ENCODE measurements at regions not wholly inside any gene's neighbourhood (a gene's known extent, or its start where the extent isn't known, plus 50 kb on each side); places are given as distances from the start of the nearest gene placed in this dataset.
"Not testable (repeated sequence)": the region's sequence is repeated elsewhere in the genome, so short reads cannot be mapped to it uniquely, and the experiment has no call there.

DNA sequence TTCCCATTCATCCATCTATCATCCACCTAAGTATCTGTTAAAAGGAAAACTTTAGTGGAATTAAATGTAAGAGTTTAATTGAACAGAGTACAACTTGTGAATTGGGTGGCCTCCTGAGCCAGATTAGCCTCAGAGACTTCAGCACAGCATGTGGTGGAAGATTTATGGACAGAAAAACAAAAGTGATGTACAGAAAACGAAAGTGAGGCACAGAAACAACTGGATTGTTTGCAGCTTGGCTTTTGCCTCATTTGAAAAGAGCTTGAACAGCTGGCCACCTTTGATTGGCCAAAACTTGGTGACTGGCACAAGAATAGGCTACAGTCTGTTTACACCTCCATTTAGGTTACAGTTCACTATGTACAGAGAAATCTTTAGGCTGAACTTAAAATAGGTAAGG is 1463.4 kb upstream of the CELF2 start:
- no peak for DNase-seq (ENCODE audit: low read depth in 2 of 3, low spot score in 1 of 3)

DNA sequence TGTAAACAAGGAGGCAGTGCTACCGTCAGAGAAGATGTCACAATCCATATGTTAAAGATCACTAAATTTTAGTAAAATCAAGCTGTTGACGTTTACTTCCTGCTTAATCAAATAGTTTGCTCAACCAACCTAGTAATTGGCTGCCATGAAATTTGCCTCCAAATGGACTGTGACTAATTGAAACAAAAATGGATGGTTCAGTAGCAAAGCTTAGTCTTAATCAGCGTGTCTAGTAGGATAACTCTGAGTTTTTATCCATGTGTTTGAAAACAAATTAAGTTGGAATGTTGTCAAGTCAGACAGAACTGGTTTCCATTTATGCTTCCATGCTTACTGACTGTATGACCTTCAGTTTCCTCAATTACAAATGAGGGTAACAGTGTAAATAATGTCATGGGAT is 1456.7 kb upstream of the CELF2 start:
- no peak for DNase-seq (ENCODE audit: low read depth in 2 of 3, low spot score in 1 of 3)

DNA sequence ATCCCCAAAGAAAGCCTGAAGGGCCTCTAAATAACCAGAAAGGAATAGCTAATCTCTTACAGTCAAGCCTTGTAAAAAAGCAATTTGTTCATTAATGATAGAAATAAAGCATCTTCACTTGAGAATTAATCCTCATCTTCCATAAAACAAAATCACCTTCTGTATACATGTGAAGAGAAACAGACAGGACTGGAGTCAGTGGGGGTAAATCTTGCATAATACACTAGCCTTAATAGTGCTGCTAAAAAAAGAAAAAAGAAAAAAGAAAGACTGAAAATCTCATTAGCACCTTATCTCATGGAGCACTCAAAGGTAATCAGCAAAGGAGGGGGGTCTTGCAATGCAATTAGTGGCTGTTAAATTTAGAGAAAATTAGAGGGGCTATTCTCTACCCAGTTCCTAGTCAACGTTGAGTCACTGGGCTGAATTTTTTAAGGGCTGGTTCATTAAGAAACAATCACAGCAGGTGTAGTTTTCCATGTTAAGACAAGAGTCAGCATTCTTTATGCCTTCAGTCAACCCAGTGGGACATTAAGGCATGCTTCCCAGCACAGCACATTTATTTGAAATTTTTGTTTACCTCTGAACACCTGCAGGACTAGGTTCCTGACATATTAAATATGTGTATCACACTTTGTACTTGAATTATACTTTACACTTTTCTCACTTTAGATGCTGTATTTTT is 1455.7 kb upstream of the CELF2 start:
- no peak for DNase-seq (ENCODE audit: low read depth in 2 of 3, low spot score in 1 of 3)

DNA sequence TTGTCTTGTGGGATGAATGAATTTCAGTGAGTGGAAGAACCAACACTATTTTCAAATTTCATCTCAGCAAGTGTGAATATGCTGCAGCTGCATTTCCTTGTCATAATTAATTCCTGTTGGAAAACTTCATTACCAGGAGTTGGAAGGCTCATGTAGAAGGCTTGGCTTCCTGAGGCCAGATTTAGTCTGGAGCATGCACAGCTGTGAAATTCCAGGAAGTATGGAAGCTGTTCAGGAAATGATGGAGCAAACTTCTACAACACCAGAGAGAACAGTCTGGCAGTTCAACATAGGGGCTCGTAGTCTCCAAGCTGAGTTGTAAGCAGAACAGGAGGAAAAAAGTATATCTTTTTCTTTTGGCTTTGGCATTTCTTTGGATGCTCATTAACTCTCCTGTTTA is 1439.9 kb upstream of the CELF2 start:
- no peak for DNase-seq (ENCODE audit: low read depth in 2 of 3, low spot score in 1 of 3)

DNA sequence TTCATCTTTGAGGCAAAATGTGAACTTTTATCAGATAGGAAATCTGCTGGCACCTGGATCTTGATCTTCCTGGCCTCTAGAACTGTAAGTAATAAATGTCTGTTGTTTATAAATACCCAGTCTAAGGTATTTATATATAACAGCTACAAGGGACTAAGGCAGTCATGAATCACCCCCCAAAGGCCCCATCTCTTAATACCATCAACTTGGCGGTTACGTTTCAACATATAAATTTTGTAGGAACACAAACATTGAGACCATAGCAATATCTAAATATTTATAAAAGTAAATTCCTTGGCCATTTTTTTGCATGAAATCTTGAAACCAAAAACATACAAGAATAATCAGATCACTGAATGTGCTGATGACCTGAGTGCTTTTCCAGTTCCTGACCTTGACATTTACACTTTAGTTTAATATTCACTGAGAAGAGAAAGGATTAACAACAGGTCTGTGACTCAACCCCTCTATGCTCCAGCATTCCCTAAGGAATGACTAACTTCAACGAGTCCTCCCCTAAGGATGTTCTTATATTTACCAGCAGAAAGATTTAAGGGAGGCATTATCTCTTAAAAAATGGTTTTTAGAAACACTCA is 1438.5 kb upstream of the CELF2 start:
- DNase-seq (ENCODE audit: low read depth in 2 of 3, low spot score in 1 of 3) = no peak

DNA sequence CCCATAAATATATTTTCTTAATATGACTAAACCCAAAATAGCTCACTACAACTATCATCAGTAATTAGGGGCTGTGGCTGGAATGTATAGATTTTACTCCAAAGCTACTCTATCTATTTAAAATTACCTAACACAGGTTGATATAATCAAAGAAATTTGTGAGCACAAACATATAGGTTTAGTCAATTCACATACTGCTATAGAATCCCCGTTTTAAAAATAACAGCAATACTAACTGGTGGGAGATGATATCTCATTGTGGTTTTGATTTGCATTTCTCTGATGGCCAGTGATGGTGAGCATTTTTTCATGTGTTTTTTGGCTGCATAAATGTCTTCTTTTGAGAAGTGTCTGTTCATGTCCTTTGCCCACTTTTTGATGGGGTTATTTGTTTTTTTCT is 1434.9 kb upstream of the CELF2 start:
- DNase-seq (ENCODE audit: low read depth in 2 of 3, low spot score in 1 of 3) = not testable (repeated sequence)

DNA sequence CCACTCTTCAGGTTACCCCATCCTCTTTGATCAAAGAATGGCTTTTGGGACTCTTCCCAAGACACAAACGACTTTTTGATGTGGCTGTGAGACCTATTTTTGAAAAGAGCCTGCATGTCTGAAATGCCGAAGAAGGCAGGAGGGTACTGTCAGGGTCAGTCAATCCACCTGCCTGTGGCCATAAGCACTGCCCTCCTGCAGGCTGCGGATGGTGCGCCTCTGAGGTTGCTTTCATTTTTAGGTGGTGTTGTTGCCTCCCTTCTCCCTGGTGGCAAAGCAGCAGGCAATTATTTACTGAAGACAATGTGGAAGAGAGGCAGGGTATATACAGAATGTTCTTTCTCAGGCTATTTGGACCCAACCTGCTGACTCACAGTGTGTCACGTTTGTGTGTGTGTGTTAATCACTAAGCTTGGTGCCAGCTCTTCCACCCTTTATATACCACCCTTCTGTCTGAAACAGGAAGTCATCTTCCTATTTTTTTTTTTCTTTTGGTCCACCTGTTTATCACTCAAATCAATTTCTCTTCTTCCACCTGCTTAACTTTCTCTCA is 1421.2 kb upstream of the CELF2 start:
- no peak for DNase-seq (ENCODE audit: low read depth in 2 of 3, low spot score in 1 of 3)

DNA sequence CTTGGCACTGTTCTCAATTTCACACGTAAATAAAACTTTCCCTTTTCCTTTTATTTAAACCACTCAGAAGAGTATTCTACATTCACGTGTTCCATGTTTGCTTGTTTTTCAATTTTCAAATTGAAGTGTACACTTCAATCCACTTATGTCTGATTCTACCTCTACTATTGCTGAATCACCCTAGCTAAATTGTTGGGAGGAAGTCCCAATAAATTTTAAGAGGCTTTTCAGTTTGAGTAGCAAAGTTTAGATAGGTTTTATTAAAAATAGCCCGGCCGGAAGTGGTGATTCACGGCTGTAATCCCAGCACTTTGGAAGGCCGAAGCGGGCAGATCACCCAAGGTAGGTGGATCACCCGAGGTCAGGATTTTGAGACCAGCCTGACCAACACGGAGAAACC is 1414.7 kb upstream of the CELF2 start:
- DNase-seq (ENCODE audit: low read depth in 2 of 3, low spot score in 1 of 3) = no peak

DNA sequence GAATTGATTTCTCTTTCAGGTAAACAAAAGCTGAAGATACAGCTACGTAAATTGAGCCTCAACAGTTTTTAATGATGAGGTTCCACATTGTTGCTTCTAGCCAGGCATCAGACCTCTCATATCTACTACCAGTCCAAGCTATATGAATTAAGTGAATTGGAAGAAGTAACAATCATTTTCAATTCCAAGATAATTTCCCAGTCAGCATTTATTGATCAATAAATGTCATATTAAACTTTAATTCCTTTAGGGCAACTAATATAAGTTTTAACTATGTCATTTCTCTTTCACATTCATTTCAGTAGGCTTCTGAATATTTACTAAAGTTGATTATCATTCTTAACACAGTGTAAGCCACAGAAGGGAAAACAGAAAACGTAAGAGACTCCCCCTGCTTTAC is 1413.7 kb upstream of the CELF2 start:
- DNase-seq (ENCODE audit: low read depth in 2 of 3, low spot score in 1 of 3) = no peak

DNA sequence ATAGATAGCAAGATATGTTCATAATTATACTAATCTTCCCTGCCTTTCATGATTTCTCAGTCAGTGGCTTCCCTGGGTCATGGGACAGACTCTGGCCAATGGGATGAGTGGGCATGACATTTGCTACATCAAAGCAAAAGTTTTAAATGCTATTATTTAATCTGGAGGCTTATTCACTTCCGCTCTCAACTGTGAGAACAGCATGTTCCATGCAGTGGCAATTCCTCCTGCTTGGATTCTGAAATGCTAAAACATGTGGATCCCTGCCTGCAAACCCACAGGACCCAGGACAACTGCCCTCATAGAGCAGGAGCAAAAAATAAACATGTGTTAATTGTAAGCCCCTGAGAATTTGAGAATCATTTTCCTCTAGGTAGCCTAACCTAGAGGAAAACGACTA is 1412.4 kb upstream of the CELF2 start:
- DNase-seq (ENCODE audit: low read depth in 2 of 3, low spot score in 1 of 3) = no peak

DNA sequence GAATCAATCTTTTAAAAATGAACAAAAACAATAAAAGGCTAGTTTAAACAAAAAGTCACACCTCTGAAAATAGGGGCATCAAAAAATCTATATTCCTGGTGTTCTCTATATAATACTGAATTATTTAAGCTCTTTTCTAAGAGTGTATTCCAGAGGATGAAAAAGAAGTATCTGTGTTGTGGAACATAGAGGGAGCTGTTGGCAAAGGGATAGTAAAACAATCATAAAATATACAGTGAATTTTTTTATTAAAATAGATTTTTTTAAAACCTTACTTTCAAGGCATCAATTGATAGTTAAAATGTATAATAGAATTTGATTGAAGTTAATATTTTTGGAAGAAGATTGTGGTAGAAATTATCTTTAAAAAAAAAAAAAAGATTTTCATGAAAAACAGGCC is 1409.1 kb upstream of the CELF2 start:
- no peak for DNase-seq (ENCODE audit: low read depth in 2 of 3, low spot score in 1 of 3)

DNA sequence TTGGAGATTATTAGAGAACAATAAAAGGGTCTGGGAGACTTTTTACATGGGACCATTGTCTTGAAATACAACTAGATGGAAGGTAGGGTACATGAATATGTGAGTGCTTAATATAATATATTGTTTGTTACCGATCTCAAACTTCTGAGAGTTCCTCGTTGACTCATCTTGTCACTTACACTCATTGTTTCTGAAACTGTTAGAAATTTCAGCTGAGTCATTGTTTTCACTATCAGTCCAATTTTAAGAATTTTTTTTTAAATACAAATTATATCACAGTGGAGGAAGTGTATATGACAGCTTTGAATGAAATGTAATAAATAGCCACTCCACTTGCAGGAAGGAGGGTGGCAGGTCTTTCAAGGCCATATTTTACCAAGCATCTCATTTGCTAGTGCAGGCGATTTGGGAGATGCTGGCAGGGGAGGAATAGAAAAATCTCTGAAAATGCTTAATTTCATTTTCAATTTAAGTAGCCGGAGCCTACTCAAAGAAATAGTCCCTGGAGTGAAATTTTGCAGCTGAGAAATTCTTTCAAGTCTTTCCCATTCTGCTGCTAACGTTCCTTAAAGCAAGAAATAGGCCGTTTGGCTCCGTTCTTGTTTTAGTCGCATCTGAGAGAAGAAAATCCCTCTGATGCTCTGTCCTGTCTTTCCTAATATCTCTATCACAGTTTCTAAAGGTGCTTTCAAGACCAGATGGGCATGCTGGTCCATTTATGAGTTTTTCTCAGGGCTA is 1404.2 kb upstream of the CELF2 start:
- DNase-seq (ENCODE audit: low read depth in 2 of 3, low spot score in 1 of 3) = no peak

DNA sequence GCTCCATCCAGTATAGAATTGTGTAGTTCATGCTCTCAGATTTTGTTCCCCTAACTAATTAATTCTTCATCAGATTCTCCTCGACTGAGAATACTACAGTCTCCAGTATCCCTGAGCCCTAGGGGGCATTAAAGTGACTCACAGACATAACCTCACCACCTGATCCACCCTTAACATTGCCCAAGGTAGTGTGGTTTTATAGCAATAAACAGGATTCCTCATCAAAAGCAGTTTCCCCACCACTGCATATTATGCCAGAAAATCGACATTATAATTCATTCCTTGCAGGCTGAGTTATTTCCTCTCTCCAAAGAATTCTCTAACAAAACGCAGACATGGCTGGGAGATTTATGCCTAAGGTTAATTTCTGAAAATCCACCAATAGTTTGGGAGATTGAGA is 1402.5 kb upstream of the CELF2 start:
- DNase-seq (ENCODE audit: low read depth in 2 of 3, low spot score in 1 of 3) = no peak

DNA sequence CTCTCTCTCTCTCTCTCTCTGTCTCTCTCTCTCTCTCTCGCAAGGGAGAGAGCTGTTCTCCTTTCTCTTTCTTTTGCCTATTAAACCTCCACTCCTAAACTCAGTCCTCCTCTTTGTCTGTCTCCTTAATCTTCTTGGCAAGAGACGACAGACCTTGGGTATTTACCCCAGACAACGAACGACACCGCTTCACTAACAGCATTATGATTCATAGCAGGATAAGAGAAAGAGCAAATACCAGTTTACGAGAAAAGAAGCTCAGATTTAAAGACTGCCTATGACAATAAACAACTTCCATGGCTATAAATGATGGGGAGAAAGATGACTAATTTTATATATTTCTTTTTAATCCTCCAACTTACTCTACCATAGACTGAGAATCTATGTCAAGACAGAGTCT is 1396.5 kb upstream of the CELF2 start:
- DNase-seq (ENCODE audit: low read depth in 2 of 3, low spot score in 1 of 3) = no peak

DNA sequence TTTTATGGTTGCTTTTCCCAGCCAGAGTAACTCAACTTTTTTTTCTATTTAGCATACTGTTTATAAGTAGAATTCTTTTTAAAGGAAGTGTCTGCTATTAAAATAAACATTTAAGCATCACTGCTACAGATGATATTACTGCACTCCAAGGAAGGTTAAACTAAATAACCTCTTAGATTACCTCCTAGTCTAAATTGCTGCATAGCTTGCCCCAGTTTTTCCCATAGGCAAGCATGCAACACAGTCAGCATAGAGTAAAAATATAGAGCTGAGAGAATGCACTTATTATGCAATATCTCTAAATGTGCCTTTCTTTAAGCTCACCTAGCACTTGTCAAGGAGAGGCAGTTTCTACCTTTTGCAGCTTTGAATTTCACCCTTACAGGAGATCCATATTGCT is 1392.4 kb upstream of the CELF2 start:
- no peak for DNase-seq (ENCODE audit: low read depth in 2 of 3, low spot score in 1 of 3)

DNA sequence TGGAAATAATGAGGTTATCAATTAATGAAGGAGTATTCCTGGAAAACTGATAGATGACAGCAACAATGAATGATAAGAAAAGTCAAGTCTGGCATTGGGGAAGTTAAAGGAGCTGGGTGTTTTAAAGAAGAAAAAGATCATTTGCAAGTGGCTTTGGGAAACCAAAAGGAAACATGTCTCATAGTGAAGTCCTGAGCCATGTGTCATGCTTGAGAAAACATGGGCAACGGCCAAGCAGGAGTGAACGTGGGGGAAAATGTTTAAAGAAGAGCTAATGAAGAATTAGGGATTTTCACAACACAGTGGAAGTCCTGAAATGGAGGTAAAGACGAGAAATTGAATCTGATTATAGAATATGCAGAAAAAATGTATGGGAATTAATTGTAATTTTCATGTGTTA is 1383.2 kb upstream of the CELF2 start:
- no peak for DNase-seq (ENCODE audit: low read depth in 2 of 3, low spot score in 1 of 3)

DNA sequence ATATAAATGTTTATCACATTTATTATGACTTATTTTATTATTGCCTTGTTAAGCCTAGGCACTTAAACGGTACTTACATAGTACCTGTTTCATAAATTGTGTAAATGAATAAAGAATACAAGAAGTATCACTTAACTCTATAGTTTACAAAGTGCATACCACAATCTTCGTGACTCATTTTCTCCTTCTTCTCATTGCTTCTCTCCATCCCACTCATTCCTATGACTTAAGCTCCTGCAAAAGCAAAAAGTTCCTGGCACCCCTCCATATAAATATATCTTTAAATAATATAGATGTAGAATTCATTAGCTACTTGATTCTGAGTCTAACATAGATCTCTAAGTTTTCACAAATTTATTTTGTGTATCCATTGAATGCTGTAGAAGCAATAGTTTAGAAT is 1382.0 kb upstream of the CELF2 start:
- no peak for DNase-seq (ENCODE audit: low read depth in 2 of 3, low spot score in 1 of 3)

DNA sequence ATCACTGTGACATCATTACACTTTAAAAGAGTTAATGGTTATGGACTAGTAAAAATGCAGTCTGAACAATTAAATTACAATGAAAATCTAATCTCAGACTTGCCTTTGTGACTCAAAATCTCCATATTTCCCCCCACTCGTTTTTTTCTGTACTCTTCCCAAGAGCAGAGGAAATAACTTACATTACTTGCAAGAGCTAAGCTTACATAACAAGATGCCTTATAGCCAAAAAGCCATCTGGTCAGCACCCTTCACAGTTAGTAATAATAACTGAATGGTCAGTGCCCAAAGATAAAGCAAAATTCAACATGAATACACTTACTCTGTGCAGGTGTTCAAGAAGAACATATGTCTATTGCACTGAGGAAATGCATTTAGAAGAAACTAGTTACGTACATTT is 1381.5 kb upstream of the CELF2 start:
- DNase-seq (ENCODE audit: low read depth in 2 of 3, low spot score in 1 of 3) = no peak

DNA sequence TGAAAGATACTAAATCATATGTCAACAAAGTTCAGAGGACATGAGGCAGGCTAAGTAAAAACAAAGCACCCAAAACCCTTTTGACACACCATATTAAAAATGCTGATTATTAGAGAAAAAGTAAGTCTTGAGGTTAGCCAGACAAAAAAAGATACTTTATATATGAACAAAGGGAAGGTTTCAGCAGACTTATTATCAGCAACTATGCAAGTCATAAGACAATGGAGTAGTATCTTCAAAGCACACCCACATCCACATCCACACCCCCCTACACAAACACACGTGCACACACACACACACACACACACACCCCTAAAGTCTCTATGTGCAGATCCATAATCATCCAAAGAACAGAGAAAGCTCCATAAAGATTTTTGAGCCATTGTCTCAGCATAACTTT is 1373.9 kb upstream of the CELF2 start:
- DNase-seq (ENCODE audit: low read depth in 2 of 3, low spot score in 1 of 3) = no peak

DNA sequence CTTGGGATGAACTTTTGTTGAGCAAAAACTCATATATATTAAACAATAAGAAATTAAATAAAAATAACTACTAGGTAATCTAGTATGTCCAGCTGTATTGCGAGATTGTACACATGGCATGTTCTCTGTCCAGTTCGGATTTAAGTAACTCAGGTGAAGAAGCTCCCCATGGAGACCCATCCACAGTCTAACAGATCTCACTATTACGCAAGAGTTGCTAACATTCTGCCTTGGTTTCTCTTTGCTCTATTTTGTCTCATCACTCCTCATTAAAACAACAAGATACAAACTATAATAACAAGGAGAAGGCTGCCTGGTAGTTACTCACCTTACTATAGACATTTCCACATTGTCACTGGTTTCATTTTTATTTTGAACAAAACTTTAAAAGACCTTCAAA is 1372.3 kb upstream of the CELF2 start:
- DNase-seq (ENCODE audit: low read depth in 2 of 3, low spot score in 1 of 3) = no peak

DNA sequence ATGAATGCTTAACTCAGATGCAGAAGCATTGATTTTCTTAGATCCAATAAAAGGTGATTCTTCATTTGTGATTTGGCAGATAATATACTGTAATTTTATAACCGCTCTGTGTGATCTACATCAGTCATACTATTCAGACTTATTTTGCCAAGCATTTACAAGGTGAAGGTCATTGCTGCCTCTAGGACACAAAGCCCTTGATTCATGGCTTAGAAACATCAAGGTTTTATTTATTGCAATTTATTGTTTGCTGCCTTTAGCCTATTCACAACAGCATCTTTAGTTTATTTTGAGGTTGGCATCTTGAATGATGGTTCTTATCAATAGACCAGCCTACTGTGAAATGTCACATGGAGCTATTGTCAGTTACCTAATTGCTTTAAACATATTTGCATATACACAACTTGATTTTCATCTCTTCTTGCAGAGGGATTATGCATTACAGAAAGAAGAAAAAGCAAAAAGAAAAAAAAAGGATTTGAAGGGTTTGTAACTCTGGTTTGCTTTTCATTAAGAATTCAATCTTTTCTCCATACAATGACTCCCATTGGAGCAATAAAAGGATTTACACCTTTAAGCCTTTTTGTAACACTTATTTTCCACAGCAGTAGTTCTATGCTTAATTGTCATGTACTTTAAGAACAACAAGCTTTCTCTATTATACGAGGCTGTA is 1371.6 kb upstream of the CELF2 start:
- DNase-seq (ENCODE audit: low read depth in 2 of 3, low spot score in 1 of 3) = no peak

DNA sequence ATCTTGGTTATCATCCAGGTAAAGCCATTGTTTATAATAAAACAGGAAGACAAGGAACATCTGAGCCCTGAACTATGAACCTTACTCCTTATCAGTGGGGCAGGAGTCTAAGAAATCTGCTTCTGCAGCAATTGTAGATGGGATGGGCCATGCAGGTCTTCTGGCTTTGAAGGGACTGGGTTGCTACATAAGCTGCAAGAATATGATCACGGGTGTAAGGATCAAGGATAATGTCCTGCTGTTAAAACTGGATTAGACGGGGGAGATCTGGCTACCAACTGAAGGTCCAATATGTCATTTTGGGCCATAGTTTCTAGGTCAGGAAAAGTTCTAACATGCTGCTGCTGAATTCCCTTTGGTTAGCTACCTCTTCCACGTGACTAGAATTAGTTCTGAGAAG is 1363.4 kb upstream of the CELF2 start:
- DNase-seq (ENCODE audit: low read depth in 2 of 3, low spot score in 1 of 3) = no peak

Data from stimulated activated CD4-positive, alpha-beta T cell treated with anti-CD3 and anti-CD28 coated beads, Interleukin-12 subunit alpha, Interleukin-12 subunit beta, amount 100 ng/mL, for 48 hours (primary cell).